MM.1S (cell line): ENCODE measurements at regions not wholly inside any gene's neighbourhood (a gene's known extent, or its start where the extent isn't known, plus 50 kb on each side); places are given as distances from the start of the nearest gene placed in this dataset.
"Not testable (repeated sequence)": the region's sequence is repeated elsewhere in the genome, so short reads cannot be mapped to it uniquely, and the experiment has no call there.

Experiments used
- DNase-seq: peaks from one replicate; pipeline ENCODE4 v3.0.0-alpha.2; 2015
- H2AFZ ChIP-seq: fragments of 300-600 bp; sonication (generic); 2 replicates; pipeline ENCODE4 v1.6.0; 2016; ENCODE audit warnings: antibody characterized with exemption, low read length
- H3F3A ChIP-seq: fragments of 300-600 bp; sonication (generic); 2 replicates; pipeline ENCODE4 v1.6.1; 2016; ENCODE audit warnings: mild to moderate bottlenecking, antibody characterized with exemption, low read length, moderate library complexity, mixed read lengths; ENCODE audit not compliant: insufficient read depth
- H3K27ac ChIP-seq: fragments of 300-600 bp; sonication (generic); 2 replicates; pipeline ENCODE4 v1.5.1; 2016; ENCODE audit warnings: mild to moderate bottlenecking, low read length
- H3K27me3 ChIP-seq: fragments of 300-600 bp; sonication (generic); replicated peaks from 2 replicates; pipeline ENCODE4 v1.6.0; 2016; ENCODE audit warnings: low read length; ENCODE audit not compliant: insufficient read depth
- H3K36me3 ChIP-seq: fragments of 300-600 bp; sonication (generic); replicated peaks from 2 replicates; pipeline ENCODE4 v1.6.1; 2016; ENCODE audit warnings: mild to moderate bottlenecking, low read length, mixed read lengths; ENCODE audit not compliant: insufficient read depth
- H3K4me1 ChIP-seq: fragments of 300-600 bp; sonication (generic); 2 replicates; pipeline ENCODE4 v1.6.1; 2016; ENCODE audit warnings: low read length, mixed read lengths
- H3K4me2 ChIP-seq: fragments of 300-600 bp; sonication (generic); 2 replicates; pipeline ENCODE4 v1.6.0; 2016; ENCODE audit warnings: low read depth, low read length
- H3K4me3 ChIP-seq: fragments of 300-600 bp; sonication (generic); 2 replicates; pipeline ENCODE4 v1.5.1; 2016; ENCODE audit warnings: low read length, mixed read lengths
- H3K79me2 ChIP-seq: fragments of 300-600 bp; sonication (generic); 2 replicates; pipeline ENCODE4 v1.6.1; 2016; ENCODE audit warnings: mixed run types, low read length, mixed read lengths
- H3K9ac ChIP-seq: fragments of 300-600 bp; sonication (generic); 2 replicates; pipeline ENCODE4 v1.6.1; 2016; ENCODE audit warnings: low read length, mixed read lengths
- H3K9me2 ChIP-seq: fragments of 300-600 bp; sonication (generic); replicated peaks from 2 replicates; pipeline ENCODE4 v1.6.1; 2016; ENCODE audit warnings: mild to moderate bottlenecking, low read length, mixed read lengths; ENCODE audit not compliant: insufficient read depth
- H3K9me3 ChIP-seq: fragments of 300-600 bp; sonication (generic); replicated peaks from 2 replicates; pipeline ENCODE4 v1.6.1; 2016; ENCODE audit warnings: mild to moderate bottlenecking, low read length, mixed read lengths; ENCODE audit not compliant: insufficient read depth
- H4K20me1 ChIP-seq: fragments of 300-600 bp; sonication (generic); 2 replicates; pipeline ENCODE4 v1.6.1; 2016; ENCODE audit warnings: mild to moderate bottlenecking, low read length, moderate library complexity, mixed read lengths; ENCODE audit not compliant: insufficient read depth
- CTCF ChIP-seq: fragments of 300-600 bp; sonication (generic); IDR thresholded peaks from 2 replicates; pipeline ENCODE4 v1.5.1; 2016; ENCODE audit warnings: antibody characterized with exemption, low read length, mixed read lengths
- EZH2 ChIP-seq: fragments of 300-600 bp; sonication (generic); optimal IDR thresholded peaks from 2 replicates; pipeline ENCODE3; 2017; ENCODE audit warnings: low read depth, mild to moderate bottlenecking, antibody characterized with exemption, low read length, mixed read lengths
- EZH2phosphoT487 ChIP-seq: fragments of 300-600 bp; sonication (generic); IDR thresholded peaks from 2 replicates; pipeline ENCODE4 v1.6.1; 2018; ENCODE audit warnings: antibody characterized with exemption, low read length

- H3K9me3 ChIP-seq, result no peaks in the 10 kb centered on the region
- no peak overlapping the region for H2AFZ ChIP-seq
- no peaks in the 10 kb centered on the region for H3F3A ChIP-seq
- no peaks in the 10 kb centered on the region for H3K4me1 ChIP-seq
- no peak overlapping the region for H3K27ac ChIP-seq
- no peaks in the 10 kb centered on the region for H4K20me1 ChIP-seq
- H3K79me2 ChIP-seq, result no peaks in the 10 kb centered on the region
- no peaks in the 10 kb centered on the region for H3K36me3 ChIP-seq
- H3K9me2 ChIP-seq, result no peaks in the 10 kb centered on the region
- H3K27me3 ChIP-seq, result no peaks in the 10 kb centered on the region
- TF ChIP-seq EZH2phosphoT487 (no peak), CTCF (no peak), EZH2 (no peak)
- no peak overlapping the region for H3K4me3 ChIP-seq
- no peak overlapping the region for H3K9ac ChIP-seq
- no peak overlapping the region for H3K4me2 ChIP-seq
- no peak for DNase-seq
Measured at GRCh38 chr3:193140381-193140780, 100.6 kb upstream of the PLAAT1 start.

- H3K27me3 ChIP-seq, result no peaks in the 10 kb centered on the region
- no peak for TF ChIP-seq EZH2
- no peak for TF ChIP-seq CTCF
- TF ChIP-seq EZH2phosphoT487, result no peak
- no peaks in the 10 kb centered on the region for H3K4me1 ChIP-seq
- no peaks in the 10 kb centered on the region for H3F3A ChIP-seq
- no peaks in the 10 kb centered on the region for H4K20me1 ChIP-seq
- no peak overlapping the region for H3K4me2 ChIP-seq
- H3K9ac ChIP-seq, result no peak overlapping the region
- no peaks in the 10 kb centered on the region for H3K36me3 ChIP-seq
- H3K27ac ChIP-seq, result no peak overlapping the region
- no peak for DNase-seq
- no peak overlapping the region for H3K4me3 ChIP-seq
- no peak overlapping the region for H2AFZ ChIP-seq
- no peaks in the 10 kb centered on the region for H3K9me3 ChIP-seq
- no peaks in the 10 kb centered on the region for H3K79me2 ChIP-seq
- no peaks in the 10 kb centered on the region for H3K9me2 ChIP-seq
Measured at GRCh38 chr3:193145248-193145647, 95.8 kb upstream of the PLAAT1 start.

- no peak for DNase-seq
- H2AFZ ChIP-seq, result no peak overlapping the region
- H3K4me3 ChIP-seq, result no peak overlapping the region
- no peaks in the 10 kb centered on the region for H3K79me2 ChIP-seq
- H3K4me2 ChIP-seq, result no peak overlapping the region
- no peak for TF ChIP-seq EZH2phosphoT487
- no peak for TF ChIP-seq EZH2
- no peaks in the 10 kb centered on the region for H4K20me1 ChIP-seq
- H3K27ac ChIP-seq, result no peak overlapping the region
- no peaks in the 10 kb centered on the region for H3K27me3 ChIP-seq
- no peaks in the 10 kb centered on the region for H3F3A ChIP-seq
- no peaks in the 10 kb centered on the region for H3K4me1 ChIP-seq
- H3K36me3 ChIP-seq, result no peaks in the 10 kb centered on the region
- no peaks in the 10 kb centered on the region for H3K9me3 ChIP-seq
- H3K9me2 ChIP-seq, result no peaks in the 10 kb centered on the region
- H3K9ac ChIP-seq, result no peak overlapping the region
Measured at GRCh38 chr3:193148688-193149473, 92.1 kb upstream of the PLAAT1 start.

- Histone ChIP-seq H3K9me2 (no peaks in the 10 kb centered on the region), H3K4me3 (no peak overlapping the region), H4K20me1 (no peaks in the 10 kb centered on the region), H3K9me3 (no peaks in the 10 kb centered on the region), H3K27ac (no peak overlapping the region), H2AFZ (no peak overlapping the region), H3K79me2 (no peaks in the 10 kb centered on the region), H3K4me1 (no peaks in the 10 kb centered on the region), H3K9ac (no peak overlapping the region), H3K36me3 (no peaks in the 10 kb centered on the region), H3K27me3 (no peaks in the 10 kb centered on the region), H3K4me2 (no peak overlapping the region), H3F3A (no peaks in the 10 kb centered on the region)
- no peak for DNase-seq
- TF ChIP-seq CTCF (no peak), EZH2 (no peak), EZH2phosphoT487 (no peak)
Measured at GRCh38 chr3:193149998-193150397, 91.0 kb upstream of the PLAAT1 start.

- H3K79me2 ChIP-seq, H3K9me2 ChIP-seq, DNase-seq, H3K9me3 ChIP-seq, H3K36me3 ChIP-seq, H3K9ac ChIP-seq, H3K4me3 ChIP-seq, H3K4me1 ChIP-seq, H3F3A ChIP-seq, H3K27me3 ChIP-seq, H4K20me1 ChIP-seq, H3K27ac ChIP-seq, H2AFZ ChIP-seq, H3K4me2 ChIP-seq: not testable (repeated sequence)
Measured at GRCh38 chr3:193155044-193155781, 85.8 kb upstream of the PLAAT1 start.
